OCI-LY3 (cell line): ENCODE measurements at regions not wholly inside any gene's neighbourhood (a gene's known extent, or its start where the extent isn't known, plus 50 kb on each side); places are given as distances from the start of the nearest gene placed in this dataset.

ENCODE experiments used
- H2AFZ ChIP-seq: fragments of 200-600, 300-600 bp; shearing (Covaris generic); 2 replicates; pipeline ENCODE4 v1.6.0; 2014; ENCODE audit warnings: antibody characterized with exemption, low read depth, low read length
- H3K27ac ChIP-seq: fragments of 200-600, 300-600 bp; sonication (generic); 2 replicates; pipeline ENCODE4 v1.5.1; 2014; ENCODE audit warnings: mild to moderate bottlenecking, low read length, moderate library complexity, mixed read lengths
- H3K27me3 ChIP-seq: fragments of 200-600, 300-600 bp; sonication (generic); 2 replicates; pipeline ENCODE4 v1.6.1; 2014; ENCODE audit warnings: low read depth, low read length, mixed read lengths
- H3K36me3 ChIP-seq: fragments of 200-600, 300-600 bp; sonication (generic); replicated peaks from 2 replicates; pipeline ENCODE3; 2014; ENCODE audit warnings: low read depth, low read length, mixed read lengths
- H3K4me1 ChIP-seq: fragments of 300-600, 200-600 bp; sonication (generic); 2 replicates; pipeline ENCODE4 v1.6.1; 2014; ENCODE audit warnings: low read length, mixed read lengths
- H3K4me2 ChIP-seq: fragments of 200-600, 300-600 bp; sonication (generic); 2 replicates; pipeline ENCODE4 v1.6.1; 2014; ENCODE audit warnings: low read length, mixed read lengths
- H3K4me3 ChIP-seq: fragments of 300-600, 200-600 bp; sonication (generic); 2 replicates; pipeline ENCODE4 v1.5.1; 2014; ENCODE audit warnings: antibody characterized with exemption, mild to moderate bottlenecking, low read length, moderate library complexity
- H3K79me2 ChIP-seq: fragments of 300-600, 200-600 bp; shearing (Covaris generic); 2 replicates; pipeline ENCODE4 v1.6.1; 2014; ENCODE audit warnings: mild to moderate bottlenecking, low read length, mixed read lengths
- H3K9ac ChIP-seq: fragments of 300-600, 200-600 bp; shearing (Covaris generic); 2 replicates; pipeline ENCODE4 v1.6.0; 2014; ENCODE audit warnings: mild to moderate bottlenecking, low read length, moderate library complexity
- H3K9me3 ChIP-seq: fragments of 200-600, 300-600 bp; shearing (Covaris generic); 2 replicates; pipeline ENCODE4 v1.6.1; 2014; ENCODE audit warnings: low read length, mixed read lengths; ENCODE audit not compliant: insufficient read depth
- H4K20me1 ChIP-seq: fragments of 200-600, 300-600 bp; sonication (generic); 2 replicates; pipeline ENCODE4 v1.6.1; 2016; ENCODE audit warnings: low read length, mixed read lengths; ENCODE audit not compliant: insufficient read depth
- EZH2phosphoT487 ChIP-seq: fragments of 200-600 bp; shearing (Covaris generic); IDR thresholded peaks from 2 replicates; pipeline ENCODE4 v1.6.1; 2018; ENCODE audit warnings: antibody characterized with exemption, mixed run types, low read depth
- TF ChIP-seq, protein P1 (sequence below): fragments of 200-600, 300-600 bp; sonication (generic); IDR thresholded peaks from 2 replicates; pipeline ENCODE4 v1.5.1; 2014; ENCODE audit warnings: antibody characterized with exemption, low read length, low read depth

GRCh38 chrY:8618302-8618701 lies 719.0 kb upstream of the TSPY4 start:
- no peak overlapping the region for H2AFZ ChIP-seq
- TF ChIP-seq, protein P1, sequence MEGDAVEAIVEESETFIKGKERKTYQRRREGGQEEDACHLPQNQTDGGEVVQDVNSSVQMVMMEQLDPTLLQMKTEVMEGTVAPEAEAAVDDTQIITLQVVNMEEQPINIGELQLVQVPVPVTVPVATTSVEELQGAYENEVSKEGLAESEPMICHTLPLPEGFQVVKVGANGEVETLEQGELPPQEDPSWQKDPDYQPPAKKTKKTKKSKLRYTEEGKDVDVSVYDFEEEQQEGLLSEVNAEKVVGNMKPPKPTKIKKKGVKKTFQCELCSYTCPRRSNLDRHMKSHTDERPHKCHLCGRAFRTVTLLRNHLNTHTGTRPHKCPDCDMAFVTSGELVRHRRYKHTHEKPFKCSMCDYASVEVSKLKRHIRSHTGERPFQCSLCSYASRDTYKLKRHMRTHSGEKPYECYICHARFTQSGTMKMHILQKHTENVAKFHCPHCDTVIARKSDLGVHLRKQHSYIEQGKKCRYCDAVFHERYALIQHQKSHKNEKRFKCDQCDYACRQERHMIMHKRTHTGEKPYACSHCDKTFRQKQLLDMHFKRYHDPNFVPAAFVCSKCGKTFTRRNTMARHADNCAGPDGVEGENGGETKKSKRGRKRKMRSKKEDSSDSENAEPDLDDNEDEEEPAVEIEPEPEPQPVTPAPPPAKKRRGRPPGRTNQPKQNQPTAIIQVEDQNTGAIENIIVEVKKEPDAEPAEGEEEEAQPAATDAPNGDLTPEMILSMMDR: no peak
- TF ChIP-seq EZH2phosphoT487: no peak
- H3K9me3 ChIP-seq: no peaks in the 10 kb centered on the region
- H3K4me2 ChIP-seq: no peak overlapping the region
- H3K27me3 ChIP-seq: no peaks in the 10 kb centered on the region
- no peak overlapping the region for H3K27ac ChIP-seq
- H3K79me2 ChIP-seq: no peaks in the 10 kb centered on the region
- H3K4me1 ChIP-seq: no peaks in the 10 kb centered on the region
- H3K36me3 ChIP-seq: no peaks in the 10 kb centered on the region
- no peaks in the 10 kb centered on the region for H4K20me1 ChIP-seq
- no peak overlapping the region for H3K9ac ChIP-seq
- no peak overlapping the region for H3K4me3 ChIP-seq

DNA sequence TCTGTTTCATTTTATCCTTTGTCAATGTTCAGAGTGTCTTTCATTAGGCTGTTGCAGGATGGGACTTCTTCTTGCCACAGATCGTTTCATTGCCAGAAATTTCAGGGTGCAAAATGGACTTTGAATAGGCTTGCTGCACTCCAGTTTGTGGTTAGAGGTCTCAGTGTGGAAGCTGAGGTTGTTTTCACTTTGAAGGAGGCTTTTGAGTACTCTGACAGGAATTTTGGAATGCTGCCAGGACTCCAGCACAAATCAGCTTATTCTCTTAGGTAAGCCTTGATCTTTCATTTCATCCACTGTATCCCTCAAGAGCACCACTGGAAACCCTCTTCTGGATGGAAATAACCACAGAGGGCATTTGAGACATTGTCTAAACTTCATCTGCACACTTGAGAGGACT lies 715.1 kb upstream of the TSPY4 start:
- Histone ChIP-seq H3K9me3 (no peaks in the 10 kb centered on the region), H3K4me2 (no peak overlapping the region), H3K4me3 (no peak overlapping the region), H3K27ac (no peak overlapping the region), H2AFZ (no peak overlapping the region), H3K36me3 (no peaks in the 10 kb centered on the region), H3K9ac (no peak overlapping the region), H3K27me3 (no peaks in the 10 kb centered on the region), H3K4me1 (no peaks in the 10 kb centered on the region), H4K20me1 (no peaks in the 10 kb centered on the region), H3K79me2 (no peaks in the 10 kb centered on the region)
- TF ChIP-seq EZH2phosphoT487: no peak
- TF ChIP-seq, protein P1: no peak

DNA sequence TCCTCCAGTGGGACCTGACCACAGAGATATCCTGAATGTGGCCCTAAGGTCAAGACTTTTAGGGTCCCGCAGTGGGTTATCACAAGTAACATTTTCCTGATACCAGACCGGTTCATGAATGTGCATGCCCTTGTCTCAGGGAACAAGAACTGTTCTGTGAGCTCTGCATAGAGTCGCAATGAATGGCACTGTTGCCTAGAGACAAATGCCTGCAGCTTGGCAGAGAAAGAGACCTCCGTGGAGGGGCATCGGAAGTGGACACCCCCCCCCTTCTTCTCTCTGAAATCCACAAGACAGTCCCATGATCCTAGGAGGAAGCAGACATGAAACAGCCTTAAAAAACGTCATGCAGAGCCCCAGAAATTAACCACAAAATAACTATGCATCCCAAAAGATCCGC lies 714.4 kb upstream of the TSPY4 start:
- H3K4me2 ChIP-seq: no peak overlapping the region
- H3K4me1 ChIP-seq: no peaks in the 10 kb centered on the region
- H3K4me3 ChIP-seq: no peak overlapping the region
- no peak overlapping the region for H3K9ac ChIP-seq
- no peaks in the 10 kb centered on the region for H3K27me3 ChIP-seq
- no peak overlapping the region for H3K27ac ChIP-seq
- H3K36me3 ChIP-seq: no peaks in the 10 kb centered on the region
- H3K79me2 ChIP-seq: no peaks in the 10 kb centered on the region
- no peak for TF ChIP-seq EZH2phosphoT487
- TF ChIP-seq, protein P1: no peak
- no peaks in the 10 kb centered on the region for H3K9me3 ChIP-seq
- no peaks in the 10 kb centered on the region for H4K20me1 ChIP-seq
- H2AFZ ChIP-seq: no peak overlapping the region

- Histone ChIP-seq H2AFZ (no peak overlapping the region), H3K9ac (no peak overlapping the region), H3K27ac (no peak overlapping the region), H3K4me3 (no peak overlapping the region), H3K36me3 (no peaks in the 10 kb centered on the region), H3K9me3 (no peaks in the 10 kb centered on the region), H3K4me1 (no peaks in the 10 kb centered on the region), H3K27me3 (no peaks in the 10 kb centered on the region), H3K4me2 (no peak overlapping the region), H4K20me1 (no peaks in the 10 kb centered on the region), H3K79me2 (no peaks in the 10 kb centered on the region)
- TF ChIP-seq, protein P1: no peak
- TF ChIP-seq EZH2phosphoT487: no peak
Measured at GRCh38 chrY:8629636-8630035, 707.6 kb upstream of the TSPY4 start.
